ENCODE measurements at regions not wholly inside any gene's neighbourhood (a gene's known extent, or its start where the extent isn't known, plus 50 kb on each side); places are given as distances from the start of the nearest gene placed in this dataset.
"Not testable (repeated sequence)": the region's sequence is repeated elsewhere in the genome, so short reads cannot be mapped to it uniquely, and the experiment has no call there.

DNA sequence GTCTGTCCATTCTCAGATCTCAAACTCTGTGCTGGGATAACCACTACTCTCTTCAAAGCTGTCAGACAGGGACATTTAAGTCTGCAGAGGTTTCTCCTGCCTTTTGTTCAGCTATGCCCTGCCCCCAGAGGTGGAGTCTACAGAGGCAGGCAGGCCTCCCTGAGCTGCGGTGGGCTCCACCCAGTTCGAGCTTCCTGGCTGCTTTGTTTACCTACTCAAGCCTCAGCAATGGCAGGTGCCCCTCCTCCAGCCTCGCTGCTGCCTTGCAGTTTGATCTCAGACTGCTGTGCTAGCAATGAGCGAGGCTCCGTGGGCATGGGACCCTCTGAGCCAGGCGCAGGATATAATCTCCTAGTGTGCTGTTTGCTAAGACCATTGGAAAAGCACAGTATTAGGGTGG, 53.1 kb upstream of the HUNK start:
- H3K36me3 ChIP-seq (ENCODE audit: control insufficient read depth, insufficient read depth, low read length); DNase-seq (ENCODE audit: low read depth in 2 of 2); H3K27ac ChIP-seq (ENCODE audit: insufficient read depth, low read length): not testable (repeated sequence)

DNA sequence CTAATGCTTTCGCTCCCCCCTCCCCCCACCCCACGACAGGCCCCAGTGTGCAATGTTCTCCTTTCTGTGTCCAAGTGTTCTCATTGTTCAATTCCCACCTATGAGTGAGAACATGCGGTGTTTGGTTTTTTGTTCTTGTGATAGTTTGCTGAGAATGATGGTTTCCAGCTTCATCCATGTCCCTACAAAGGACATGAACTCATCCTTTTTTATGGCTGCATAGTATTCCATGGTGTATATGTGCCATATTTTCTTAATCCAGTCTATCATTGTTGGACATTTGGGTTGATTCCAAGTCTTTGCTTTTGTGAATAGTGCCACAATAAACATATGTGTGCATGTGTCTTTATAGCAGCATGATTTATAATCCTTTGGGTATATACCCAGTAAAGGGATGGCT, 58.5 kb upstream of the HUNK start:
- H3K4me1 ChIP-seq (ENCODE audit: control insufficient read depth, extremely low read depth, insufficient read depth, low read length); H3K27me3 ChIP-seq (ENCODE audit: control insufficient read depth, insufficient read depth, low read length); H3K79me2 ChIP-seq (ENCODE audit: control insufficient read depth, insufficient read depth, low read length); H3K4me2 ChIP-seq (ENCODE audit: extremely low read depth, insufficient read depth, low read length); H3K9ac ChIP-seq (ENCODE audit: insufficient read depth, low read length); H3K4me3 ChIP-seq (replicated peaks in 1 of 4; ENCODE audit: control extremely low read depth in 1 of 4, insufficient read depth in 1 of 4, low read depth in 3 of 4, low read length in 4 of 4); H4K20me1 ChIP-seq (ENCODE audit: control insufficient read depth, extremely low read depth, insufficient read depth, low read length); H3K27ac ChIP-seq (ENCODE audit: insufficient read depth, low read length); H3K36me3 ChIP-seq (ENCODE audit: control insufficient read depth, insufficient read depth, low read length); DNase-seq (ENCODE audit: low read depth in 2 of 2); H2AFZ ChIP-seq (ENCODE audit: low read length); H3K9me3 ChIP-seq (ENCODE audit: control insufficient read depth, insufficient read depth, low read depth, low read length): not testable (repeated sequence)

More for the DNA sequence above, 53.1 kb upstream of the HUNK start:
- not testable (repeated sequence) for H2AFZ ChIP-seq (ENCODE audit: low read length); H3K27me3 ChIP-seq (ENCODE audit: control insufficient read depth, insufficient read depth, low read length); H3K9me3 ChIP-seq (ENCODE audit: control insufficient read depth, insufficient read depth, low read depth, low read length); H3K79me2 ChIP-seq (ENCODE audit: control insufficient read depth, insufficient read depth, low read length); H4K20me1 ChIP-seq (ENCODE audit: control insufficient read depth, extremely low read depth, insufficient read depth, low read length); H3K4me2 ChIP-seq (ENCODE audit: extremely low read depth, insufficient read depth, low read length); H3K9ac ChIP-seq (ENCODE audit: insufficient read depth, low read length); H3K4me3 ChIP-seq (replicated peaks in 1 of 4; ENCODE audit: control extremely low read depth in 1 of 4, insufficient read depth in 1 of 4, low read depth in 3 of 4, low read length in 4 of 4); H3K4me1 ChIP-seq (ENCODE audit: control insufficient read depth, extremely low read depth, insufficient read depth, low read length)

DNA sequence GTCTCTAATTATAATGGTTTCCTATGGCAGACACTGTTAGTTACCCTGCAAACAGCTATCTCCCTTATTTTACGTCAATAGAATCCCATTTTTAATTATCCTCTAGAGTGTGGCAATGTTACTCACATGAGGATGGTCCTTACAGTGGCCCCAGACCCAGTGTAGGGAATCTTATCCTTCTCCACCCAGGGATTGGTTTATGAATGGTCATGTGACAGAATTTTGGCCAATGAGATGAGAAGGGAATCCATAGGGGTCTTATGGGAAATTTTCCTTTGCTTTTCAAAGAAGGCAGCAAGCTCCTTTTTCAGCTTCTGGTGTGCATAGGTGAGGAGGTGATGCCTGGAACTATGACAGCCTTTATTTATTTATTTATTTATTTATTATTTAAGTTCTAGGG, 59.0 kb upstream of the HUNK start:
- H3K9me3 ChIP-seq (ENCODE audit: control insufficient read depth, insufficient read depth, low read depth, low read length): no peaks in the 10 kb centered on the region
- H3K9ac ChIP-seq (ENCODE audit: insufficient read depth, low read length): no peak overlapping the region

DNA sequence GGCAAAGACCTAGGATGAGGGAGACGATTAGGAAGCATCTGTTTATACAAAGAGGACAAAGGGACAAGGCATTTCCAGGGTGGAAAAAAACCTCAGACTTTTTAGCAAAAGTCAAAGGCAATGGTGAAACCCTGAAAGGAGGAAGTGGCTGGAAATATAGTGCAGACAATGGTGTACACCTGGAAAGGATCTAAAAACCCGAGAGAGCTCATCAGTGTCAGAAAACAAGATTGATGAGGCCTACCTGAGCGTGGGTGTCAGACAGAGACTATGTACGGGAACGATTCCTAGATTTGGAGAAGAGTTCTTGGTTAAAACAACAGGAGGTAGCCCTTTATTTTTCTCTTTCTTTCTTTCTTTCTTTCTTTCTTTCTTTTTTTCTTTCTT, 68.8 kb upstream of the HUNK start:
- TF ChIP-seq CTCF (conservative IDR thresholded peaks at IDR 0.05 in 1 of 2, IDR thresholded peaks at IDR 0.05 in 1 of 2; ENCODE audit: low read depth in 1 of 2, low read length in 2 of 2) (no peak), EZH2 (IDR thresholded peaks at IDR 0.05; ENCODE audit: low read length, missing control alignments) (no peak)

More for the DNA sequence above, 59.0 kb upstream of the HUNK start:
- no peaks in the 10 kb centered on the region for H3K27me3 ChIP-seq (ENCODE audit: control insufficient read depth, insufficient read depth, low read length)
- no peak overlapping the region for H3K4me3 ChIP-seq (replicated peaks in 1 of 4; ENCODE audit: control extremely low read depth in 1 of 4, insufficient read depth in 1 of 4, low read depth in 3 of 4, low read length in 4 of 4)
- H3K27ac ChIP-seq (ENCODE audit: insufficient read depth, low read length): no peak overlapping the region
- DNase-seq (ENCODE audit: low read depth in 2 of 2): no peak
- H3K4me1 ChIP-seq (ENCODE audit: control insufficient read depth, extremely low read depth, insufficient read depth, low read length): no peaks in the 10 kb centered on the region
- H3K4me2 ChIP-seq (ENCODE audit: extremely low read depth, insufficient read depth, low read length): no peak overlapping the region
- no peaks in the 10 kb centered on the region for H3K79me2 ChIP-seq (ENCODE audit: control insufficient read depth, insufficient read depth, low read length)
- no peak for TF ChIP-seq CTCF (conservative IDR thresholded peaks at IDR 0.05 in 1 of 2, IDR thresholded peaks at IDR 0.05 in 1 of 2; ENCODE audit: low read depth in 1 of 2, low read length in 2 of 2)
- TF ChIP-seq EZH2 (IDR thresholded peaks at IDR 0.05; ENCODE audit: low read length, missing control alignments): no peak
- no peak overlapping the region for H2AFZ ChIP-seq (ENCODE audit: low read length)
- no peaks in the 10 kb centered on the region for H4K20me1 ChIP-seq (ENCODE audit: control insufficient read depth, extremely low read depth, insufficient read depth, low read length)
- no peaks in the 10 kb centered on the region for H3K36me3 ChIP-seq (ENCODE audit: control insufficient read depth, insufficient read depth, low read length)

More for the DNA sequence above, 68.8 kb upstream of the HUNK start:
- H3K4me3 ChIP-seq (replicated peaks in 1 of 4; ENCODE audit: control extremely low read depth in 1 of 4, insufficient read depth in 1 of 4, low read depth in 3 of 4, low read length in 4 of 4): no peak overlapping the region
- no peak overlapping the region for H2AFZ ChIP-seq (ENCODE audit: low read length)
- no peak overlapping the region for H3K9ac ChIP-seq (ENCODE audit: insufficient read depth, low read length)
- no peaks in the 10 kb centered on the region for H3K9me3 ChIP-seq (ENCODE audit: control insufficient read depth, insufficient read depth, low read depth, low read length)
- H3K4me2 ChIP-seq (ENCODE audit: extremely low read depth, insufficient read depth, low read length): no peak overlapping the region
- no peak overlapping the region for H3K27ac ChIP-seq (ENCODE audit: insufficient read depth, low read length)
- DNase-seq (ENCODE audit: low read depth in 2 of 2): no peak
- H3K4me1 ChIP-seq (ENCODE audit: control insufficient read depth, extremely low read depth, insufficient read depth, low read length): no peaks in the 10 kb centered on the region
- H3K79me2 ChIP-seq (ENCODE audit: control insufficient read depth, insufficient read depth, low read length): no peaks in the 10 kb centered on the region
- H3K36me3 ChIP-seq (ENCODE audit: control insufficient read depth, insufficient read depth, low read length): no peaks in the 10 kb centered on the region
- no peaks in the 10 kb centered on the region for H4K20me1 ChIP-seq (ENCODE audit: control insufficient read depth, extremely low read depth, insufficient read depth, low read length)
- no peaks in the 10 kb centered on the region for H3K27me3 ChIP-seq (ENCODE audit: control insufficient read depth, insufficient read depth, low read length)

Data from fibroblast of lung (primary cell).